HL-60 (cell line): ENCODE measurements at regions not wholly inside any gene's neighbourhood (a gene's known extent, or its start where the extent isn't known, plus 50 kb on each side); places are given as distances from the start of the nearest gene placed in this dataset.

Experiments
- POLR2AphosphoS5 ChIP-seq: IDR thresholded peaks from 2 replicates; pipeline ENCODE4 v1.6.1; 2012; ENCODE audit warnings: low read depth
- TF ChIP-seq, protein P1 (sequence below): IDR thresholded peaks from one replicate; pipeline ENCODE4 v1.5.1; 2011; ENCODE audit warnings: low read length, control low read depth, inconsistent platforms; ENCODE audit not compliant: insufficient read depth

DNA sequence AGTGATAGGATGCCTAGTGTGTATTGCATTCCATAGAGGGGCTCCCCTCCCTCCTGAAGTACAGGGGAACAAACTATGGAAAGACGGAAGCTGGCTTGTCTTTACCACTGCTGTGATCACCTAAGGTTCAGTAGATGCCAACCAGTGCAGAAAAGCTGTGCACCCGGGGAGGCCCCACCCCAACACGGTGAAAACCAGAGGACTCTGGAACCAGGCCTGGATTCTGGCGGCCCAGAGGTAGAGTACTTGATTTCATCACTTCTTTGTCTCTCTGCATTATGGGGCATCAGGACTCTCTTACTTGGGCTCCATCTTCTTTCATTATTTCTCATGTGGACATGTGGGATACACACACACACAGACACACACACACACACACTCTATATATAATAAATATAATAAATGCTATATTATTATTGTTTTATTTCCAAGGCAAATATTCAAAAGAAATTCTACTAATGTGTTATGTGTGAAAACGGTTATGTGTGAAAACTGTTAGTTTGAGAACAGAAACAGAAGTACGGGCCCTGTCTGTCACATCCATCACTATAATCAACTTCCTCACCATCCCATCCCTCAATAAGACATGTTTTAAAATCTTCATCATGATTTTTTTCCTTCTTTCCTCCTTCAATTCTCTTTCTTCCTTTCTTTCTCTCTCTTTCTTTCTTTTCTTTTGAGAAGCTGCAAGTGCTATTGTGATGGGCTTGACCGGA, 152.4 kb upstream of the CMC1 start:
- TF ChIP-seq, protein P1, sequence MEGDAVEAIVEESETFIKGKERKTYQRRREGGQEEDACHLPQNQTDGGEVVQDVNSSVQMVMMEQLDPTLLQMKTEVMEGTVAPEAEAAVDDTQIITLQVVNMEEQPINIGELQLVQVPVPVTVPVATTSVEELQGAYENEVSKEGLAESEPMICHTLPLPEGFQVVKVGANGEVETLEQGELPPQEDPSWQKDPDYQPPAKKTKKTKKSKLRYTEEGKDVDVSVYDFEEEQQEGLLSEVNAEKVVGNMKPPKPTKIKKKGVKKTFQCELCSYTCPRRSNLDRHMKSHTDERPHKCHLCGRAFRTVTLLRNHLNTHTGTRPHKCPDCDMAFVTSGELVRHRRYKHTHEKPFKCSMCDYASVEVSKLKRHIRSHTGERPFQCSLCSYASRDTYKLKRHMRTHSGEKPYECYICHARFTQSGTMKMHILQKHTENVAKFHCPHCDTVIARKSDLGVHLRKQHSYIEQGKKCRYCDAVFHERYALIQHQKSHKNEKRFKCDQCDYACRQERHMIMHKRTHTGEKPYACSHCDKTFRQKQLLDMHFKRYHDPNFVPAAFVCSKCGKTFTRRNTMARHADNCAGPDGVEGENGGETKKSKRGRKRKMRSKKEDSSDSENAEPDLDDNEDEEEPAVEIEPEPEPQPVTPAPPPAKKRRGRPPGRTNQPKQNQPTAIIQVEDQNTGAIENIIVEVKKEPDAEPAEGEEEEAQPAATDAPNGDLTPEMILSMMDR = no peak
- TF ChIP-seq POLR2AphosphoS5 = no peak
